NOMO-1 treated with dmso at 0.1 percent for 144 hours (cell line): ENCODE measurements at regions not wholly inside any gene's neighbourhood (a gene's known extent, or its start where the extent isn't known, plus 50 kb on each side); places are given as distances from the start of the nearest gene placed in this dataset.
"Not testable (repeated sequence)": the region's sequence is repeated elsewhere in the genome, so short reads cannot be mapped to it uniquely, and the experiment has no call there.

Source experiments
- DNase-seq: peaks from one replicate; lab custom pipeline; 2025; ENCODE audit not compliant: unreplicated experiment; lab: John Stamatoyannopoulos, UW

DNA sequence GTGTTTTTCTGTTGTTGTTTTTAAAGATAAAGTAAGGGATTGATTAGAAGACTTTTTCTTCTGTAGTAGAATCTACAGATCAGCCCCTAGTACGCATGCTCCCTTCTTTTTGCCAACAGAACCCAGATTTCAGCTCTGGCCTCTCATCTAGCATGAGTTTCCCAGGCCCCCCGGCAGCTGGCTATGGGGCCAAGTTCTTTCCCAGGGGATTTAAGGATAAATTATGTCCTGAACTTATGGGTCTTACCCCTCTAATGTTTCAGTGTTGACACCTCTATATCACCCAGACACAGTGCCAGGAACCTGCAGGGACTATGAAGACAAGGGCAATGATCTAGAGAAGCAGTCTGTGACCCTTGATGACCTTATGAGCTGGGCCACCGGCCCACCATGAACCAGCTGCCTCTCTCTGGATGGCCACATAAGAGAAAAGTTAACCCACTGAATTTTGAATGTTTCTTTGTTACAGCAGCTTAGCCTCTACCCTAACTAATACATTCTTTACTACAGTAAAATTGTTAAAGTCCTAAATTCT lies 150.5 kb downstream of the UNC5CL start:
- no peak for DNase-seq

- no peak for DNase-seq
Measured at GRCh38 chr6:40887792-40888340, 151.2 kb downstream of the UNC5CL start.

GRCh38 chr6:40887079-40887791 lies 151.8 kb downstream of the UNC5CL start:
- no peak for DNase-seq

DNA sequence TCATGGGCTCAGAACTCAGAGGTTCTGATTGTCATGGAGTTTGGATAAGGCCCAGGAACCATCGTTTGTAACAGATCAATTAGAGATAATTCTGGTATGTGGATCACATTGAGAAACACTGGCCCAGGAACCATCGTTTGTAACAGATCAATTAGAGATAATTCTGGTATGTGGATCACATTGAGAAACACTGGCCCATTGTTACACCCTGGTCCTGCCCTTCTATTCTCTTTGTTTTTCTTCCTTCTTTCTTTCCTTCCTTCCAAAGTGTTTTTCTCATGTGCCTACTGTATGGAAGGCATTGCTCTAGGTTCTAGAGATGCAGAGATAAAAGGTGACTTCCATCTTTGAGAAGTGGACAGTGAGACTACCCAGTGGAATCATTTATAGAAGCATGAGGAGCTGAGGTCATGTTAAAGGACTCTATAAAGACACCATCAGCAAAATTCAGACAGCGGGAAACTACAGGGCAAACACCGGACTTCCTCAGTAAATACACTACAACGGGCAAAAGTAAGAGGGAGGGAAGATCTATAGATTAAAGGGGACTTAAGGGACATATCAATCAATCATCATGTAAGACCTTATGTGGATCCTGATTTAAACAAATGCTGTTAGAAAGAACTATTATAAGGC lies 153.8 kb downstream of the UNC5CL start:
- DNase-seq, result no peak

DNA sequence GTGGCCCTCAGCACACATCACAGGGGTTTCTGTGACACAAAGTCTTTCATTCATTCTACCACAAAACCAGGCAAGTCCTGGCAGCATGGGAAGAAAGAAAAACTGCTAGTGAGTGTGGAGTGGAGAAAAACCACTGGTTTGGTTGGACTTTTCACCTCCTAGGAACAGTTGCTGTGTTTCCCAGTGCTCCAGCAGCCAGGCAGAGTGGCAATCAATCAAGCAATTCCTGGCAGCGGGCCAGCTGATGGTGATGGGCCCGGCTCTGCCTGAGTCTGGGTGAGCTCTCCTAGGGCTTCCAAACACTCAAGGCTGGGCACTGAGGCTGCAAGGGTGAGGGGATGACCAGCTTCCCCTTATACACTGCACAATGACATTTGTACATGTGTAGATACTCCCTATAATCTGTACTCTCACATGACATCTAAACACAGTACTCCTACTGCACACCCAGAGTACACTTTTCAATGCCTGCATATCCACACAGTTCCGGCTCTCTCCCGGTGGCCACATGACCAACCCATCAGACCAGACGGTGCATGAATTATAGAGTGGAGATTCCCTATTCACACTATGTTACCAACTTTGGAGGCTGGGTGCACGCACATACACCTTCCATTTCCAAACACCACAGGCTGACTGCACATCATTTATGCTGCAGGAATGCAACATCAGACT lies 156.6 kb downstream of the UNC5CL start:
- no peak for DNase-seq

- no peak for DNase-seq
Measured at GRCh38 chr6:40881501-40881900, 157.5 kb downstream of the UNC5CL start.

DNA sequence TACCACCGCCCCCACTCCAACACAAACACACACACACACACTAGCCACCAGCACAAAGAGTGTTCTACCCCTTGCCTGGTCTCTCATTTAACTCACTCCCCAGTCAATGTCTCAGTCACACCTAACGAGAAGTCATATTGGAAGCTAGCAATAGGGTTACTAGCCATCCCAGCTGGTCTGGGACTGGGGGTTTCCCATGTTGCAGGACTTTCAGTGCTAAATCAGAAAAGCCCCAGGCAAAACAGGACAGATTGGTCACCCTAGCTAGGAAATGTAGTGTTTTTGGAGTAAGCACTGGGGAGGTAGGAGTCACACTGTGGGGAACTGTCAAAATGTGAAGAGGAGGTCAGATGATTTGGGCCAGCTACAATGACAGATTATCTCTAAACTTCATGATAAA lies 158.1 kb downstream of the UNC5CL start:
- DNase-seq, result no peak

- DNase-seq, result no peak
Measured at GRCh38 chr6:40879169-40879568, 159.9 kb downstream of the UNC5CL start.

DNA sequence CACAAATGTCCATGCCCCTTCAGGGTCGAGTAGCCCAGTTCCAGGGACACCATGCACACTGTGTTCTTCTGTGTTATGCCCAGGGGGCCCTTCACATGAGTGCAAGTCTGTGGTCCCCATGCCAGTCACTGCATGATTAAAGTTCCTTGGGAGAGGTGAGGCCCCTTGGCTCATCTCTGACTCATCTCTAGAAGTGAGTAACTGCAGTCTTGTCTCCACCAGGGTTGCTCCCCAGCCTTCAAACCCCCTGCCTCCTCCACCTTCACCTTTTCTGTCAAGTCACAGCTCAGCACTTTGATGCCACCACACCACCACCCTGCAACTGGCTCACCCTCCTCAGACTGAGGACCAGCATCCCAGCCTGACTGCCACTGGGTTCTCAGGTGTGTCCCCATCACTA lies 161.7 kb downstream of the UNC5CL start:
- no peak for DNase-seq

- no peak for DNase-seq
Measured at GRCh38 chr6:40876336-40876735, 162.7 kb downstream of the UNC5CL start.

DNA sequence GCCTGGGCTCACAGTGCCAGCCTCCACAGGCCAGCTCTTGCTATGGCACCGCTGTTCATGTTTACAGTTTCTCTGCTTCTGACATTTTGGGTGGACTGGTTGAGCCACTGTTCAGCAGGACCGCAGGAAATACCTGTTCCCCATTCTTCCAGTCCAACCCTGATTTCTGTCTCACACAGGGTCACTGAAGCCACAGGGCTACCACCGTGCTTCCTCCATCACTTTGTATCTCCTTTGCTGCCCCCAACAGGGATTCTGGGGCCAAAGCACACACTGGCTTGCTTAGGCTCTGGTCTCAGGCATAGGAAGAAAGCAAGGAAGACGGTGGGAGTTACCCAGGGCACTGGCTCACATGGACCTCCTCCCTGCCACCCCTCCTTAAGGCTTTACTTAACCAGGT lies 164.5 kb downstream of the UNC5CL start:
- DNase-seq, result no peak

- no peak for DNase-seq
Measured at GRCh38 chr6:40871424-40871823, 167.6 kb downstream of the UNC5CL start.

- not testable (repeated sequence) for DNase-seq
Measured at GRCh38 chr6:40868089-40868865, 170.7 kb downstream of the UNC5CL start.

- DNase-seq, result not testable (repeated sequence)
Measured at GRCh38 chr6:40867527-40867926, 171.5 kb downstream of the UNC5CL start.

- DNase-seq, result not testable (repeated sequence)
Measured at GRCh38 chr6:40865259-40865658, 173.8 kb downstream of the UNC5CL start.

DNA sequence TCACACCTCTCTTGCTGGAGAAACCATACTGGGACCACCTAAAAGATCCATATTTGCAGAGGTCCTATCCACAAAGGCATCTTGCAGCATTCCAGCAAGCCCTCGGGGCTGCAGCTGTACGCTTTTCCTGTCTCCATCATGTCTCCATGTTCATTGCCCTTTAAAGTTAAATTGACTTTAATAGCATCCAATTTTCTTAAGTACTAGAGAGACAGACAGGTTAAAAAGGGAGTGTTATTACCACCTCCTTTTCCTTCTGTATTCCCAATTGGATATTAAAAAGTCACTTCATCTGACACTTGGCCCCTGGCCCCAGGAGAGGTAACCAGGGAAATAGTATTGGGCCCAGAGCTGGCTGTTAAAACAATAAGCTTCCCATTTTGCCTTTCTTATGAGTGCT lies 178.6 kb downstream of the UNC5CL start:
- no peak for DNase-seq

DNA sequence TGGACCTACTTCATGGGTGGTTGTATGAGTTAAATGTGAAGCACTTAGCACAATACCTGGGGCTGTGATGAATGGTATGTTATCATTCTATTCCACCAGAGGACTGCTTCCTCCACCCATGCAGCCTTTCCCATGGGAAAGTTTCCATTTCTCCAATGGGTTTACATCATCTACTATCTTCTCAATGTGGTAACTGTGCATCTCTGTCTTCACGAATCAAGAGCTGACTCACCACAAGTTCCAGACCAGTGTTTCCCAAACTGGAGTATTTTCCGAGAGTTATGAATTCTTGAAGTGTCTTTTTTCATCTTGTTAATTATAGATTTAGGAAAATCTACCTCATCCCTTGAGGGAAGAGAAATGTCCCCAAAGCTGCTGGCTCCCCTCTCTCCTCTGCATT lies 182.8 kb downstream of the UNC5CL start:
- no peak for DNase-seq

GRCh38 chr6:40855168-40855880 lies 183.7 kb downstream of the UNC5CL start:
- no peak for DNase-seq

- DNase-seq, result no peak
Measured at GRCh38 chr6:40854592-40854991, 184.4 kb downstream of the UNC5CL start.

DNA sequence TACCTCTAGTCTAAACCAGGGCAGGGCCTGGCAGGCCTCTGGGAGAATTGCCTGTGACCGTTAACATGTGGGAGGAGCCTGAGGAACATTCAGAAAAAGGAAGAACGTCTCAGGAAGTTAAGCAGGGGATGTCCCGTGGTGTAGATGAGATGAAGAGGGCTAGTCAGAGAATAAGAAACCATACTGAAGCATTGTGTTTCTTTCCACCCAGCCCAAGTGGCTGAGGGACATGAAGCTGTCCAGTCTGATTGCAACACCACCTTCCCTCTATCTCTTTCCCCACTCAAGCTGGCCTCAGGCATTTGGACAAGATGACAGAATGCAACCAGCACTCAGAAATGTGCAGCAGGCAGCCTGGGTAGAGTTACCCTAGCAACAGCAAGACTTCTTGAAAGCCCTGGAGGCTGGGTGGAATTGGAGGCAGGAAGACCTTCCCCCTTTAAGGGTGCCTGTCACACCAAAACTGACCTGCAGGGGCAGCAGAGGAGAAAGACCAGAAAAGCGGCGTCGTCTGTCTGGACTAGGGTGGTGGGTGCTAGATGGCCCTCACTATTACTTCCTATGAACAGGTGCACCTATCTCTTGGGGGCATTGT lies 186.1 kb downstream of the UNC5CL start:
- DNase-seq, result no peak
